ENCODE measurements at regions not wholly inside any gene's neighbourhood (a gene's known extent, or its start where the extent isn't known, plus 50 kb on each side); places are given as distances from the start of the nearest gene placed in this dataset.
A peak's percentile ranks its signal among the peaks of the same experiment; 100 is the strongest.

GRCh38 chr5:147037515-147038205 lies 159.1 kb upstream of the PPP2R2B start:
- DNase-seq: no peak

GRCh38 chr5:147040856-147041255 lies 162.3 kb upstream of the PPP2R2B start:
- no peak for DNase-seq

DNA sequence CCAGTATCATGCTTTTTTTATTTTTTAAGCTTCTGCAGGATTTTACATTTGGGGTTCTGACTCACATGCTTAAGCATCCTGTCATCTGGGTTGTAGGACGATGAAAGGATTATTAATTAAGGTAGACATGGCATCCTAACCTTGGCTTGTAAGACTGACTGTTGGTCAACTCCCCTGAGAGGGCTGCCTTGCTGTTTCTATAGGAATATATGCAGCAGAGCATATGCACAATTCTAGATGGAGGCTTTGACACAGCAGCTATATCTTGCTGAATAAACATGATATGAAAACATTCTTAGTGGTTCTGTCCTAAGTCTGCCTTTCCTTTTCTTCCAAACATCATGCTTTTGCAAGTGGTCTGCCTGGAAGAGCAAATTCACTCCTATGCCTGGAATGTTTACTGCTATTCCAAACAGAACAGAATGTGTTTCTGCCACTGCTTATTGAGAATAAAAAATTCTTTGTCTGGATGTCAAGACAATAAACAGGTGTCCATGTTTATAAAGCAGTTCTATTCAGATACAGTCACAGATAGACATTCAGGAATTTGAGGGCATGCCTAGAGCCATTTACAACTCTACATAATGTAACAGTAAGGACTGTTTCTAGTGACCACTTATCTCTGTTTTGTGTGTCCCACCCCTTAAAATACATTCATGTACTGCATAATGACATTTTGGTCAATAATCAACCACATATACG lies 166.2 kb upstream of the PPP2R2B start:
- DNase-seq: no peak

DNA sequence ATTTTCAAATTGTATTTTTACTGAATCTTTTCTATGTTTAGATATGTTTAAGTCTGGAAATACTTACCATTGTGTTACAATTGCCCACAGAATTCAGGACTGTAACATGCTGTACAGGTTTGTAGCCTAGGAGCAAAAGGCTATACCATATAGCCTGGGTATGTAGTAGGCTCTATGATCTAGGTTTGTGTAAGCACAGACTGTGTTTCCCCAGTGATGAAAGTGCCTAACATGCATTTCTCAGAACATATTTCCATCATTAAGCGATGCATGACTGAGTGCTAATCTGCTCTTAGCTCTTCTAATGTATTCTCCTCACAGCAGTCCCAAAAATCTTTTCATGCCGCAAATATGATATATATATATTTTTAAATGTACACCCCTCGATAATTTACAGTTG lies 166.7 kb upstream of the PPP2R2B start:
- no peak for DNase-seq

GRCh38 chr5:147046281-147046680 lies 167.7 kb upstream of the PPP2R2B start:
- no peak for DNase-seq

DNA sequence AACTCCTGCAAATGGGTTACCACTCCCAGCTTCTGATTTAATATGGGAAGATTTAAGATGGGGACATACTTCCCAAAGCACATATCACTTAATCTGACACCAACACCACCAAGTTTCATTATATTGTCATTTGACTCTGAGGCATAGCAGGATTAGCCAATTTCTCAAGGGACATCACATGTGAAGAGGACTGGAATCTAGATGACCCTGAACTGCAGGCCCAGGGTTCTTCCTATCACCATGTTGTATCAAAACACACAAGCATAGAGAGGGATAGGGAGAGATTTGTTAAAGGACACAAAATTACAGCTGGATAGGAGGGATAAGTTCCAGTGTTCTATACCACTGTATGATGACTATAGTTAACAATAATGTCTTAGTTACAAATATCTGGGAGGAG lies 168.3 kb upstream of the PPP2R2B start:
- no peak for DNase-seq

DNA sequence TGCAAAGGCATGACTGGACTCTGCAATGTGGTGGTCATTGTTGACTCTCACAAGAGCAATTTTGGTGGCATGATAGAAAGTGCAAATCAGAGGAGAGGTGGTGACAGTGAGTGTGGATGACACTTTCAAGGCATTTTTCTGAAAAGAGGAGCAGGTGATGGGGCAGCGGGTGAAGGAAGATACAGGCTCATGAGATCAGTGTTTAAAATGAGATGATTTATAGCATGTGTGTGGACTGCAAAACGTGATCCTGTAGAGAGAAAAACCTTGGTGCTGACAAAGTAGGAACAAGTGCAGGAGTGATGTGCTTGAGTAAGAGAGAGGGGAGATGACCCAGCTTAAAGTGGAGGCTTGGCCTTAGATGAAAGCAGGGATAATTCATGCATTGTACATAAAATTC lies 171.2 kb upstream of the PPP2R2B start:
- DNase-seq: no peak

DNA sequence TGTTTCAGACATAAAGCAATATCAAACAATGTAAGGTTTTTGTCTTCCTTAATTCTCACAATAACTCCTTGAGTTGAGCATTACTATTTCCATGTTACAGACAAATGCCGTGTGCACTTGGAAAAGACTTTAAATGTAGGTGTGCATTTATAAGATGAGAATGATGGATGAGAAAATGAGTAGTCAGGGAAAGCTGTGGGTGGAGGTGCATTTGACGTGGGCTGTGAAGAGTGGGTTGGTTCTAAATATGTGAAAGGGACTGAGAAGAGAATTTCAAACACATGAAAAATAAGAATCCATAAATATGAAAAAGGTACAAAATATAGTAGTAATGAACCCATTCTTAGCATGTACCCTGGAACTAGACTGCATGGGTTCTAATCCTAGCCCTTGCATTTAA lies 171.6 kb upstream of the PPP2R2B start:
- DNase-seq: no peak

GRCh38 chr5:147051193-147051592 lies 172.6 kb upstream of the PPP2R2B start:
- no peak for DNase-seq

DNA sequence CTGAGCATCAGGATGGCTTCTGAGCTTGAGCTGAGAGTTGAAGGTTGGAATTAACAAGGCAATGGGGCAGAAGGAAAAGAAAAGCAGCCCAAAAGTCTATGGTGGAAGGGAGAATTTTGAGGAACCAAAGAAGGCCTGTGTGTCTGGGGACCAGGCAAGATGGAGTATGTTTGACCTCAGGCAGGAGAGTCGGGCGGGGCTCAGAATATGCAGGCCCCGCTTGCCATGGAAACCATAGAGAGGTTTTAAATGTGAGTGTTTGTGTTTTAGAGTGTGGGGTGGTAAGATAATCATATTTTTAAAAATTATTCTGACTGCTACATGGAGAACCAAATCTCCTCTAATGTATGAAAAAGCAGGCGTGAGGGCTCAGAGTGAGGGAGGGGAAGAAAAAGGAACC lies 174.0 kb upstream of the PPP2R2B start:
- no peak for DNase-seq

- no peak for DNase-seq
Observed at GRCh38 chr5:147055089-147055826, 176.7 kb upstream of the PPP2R2B start.

DNA sequence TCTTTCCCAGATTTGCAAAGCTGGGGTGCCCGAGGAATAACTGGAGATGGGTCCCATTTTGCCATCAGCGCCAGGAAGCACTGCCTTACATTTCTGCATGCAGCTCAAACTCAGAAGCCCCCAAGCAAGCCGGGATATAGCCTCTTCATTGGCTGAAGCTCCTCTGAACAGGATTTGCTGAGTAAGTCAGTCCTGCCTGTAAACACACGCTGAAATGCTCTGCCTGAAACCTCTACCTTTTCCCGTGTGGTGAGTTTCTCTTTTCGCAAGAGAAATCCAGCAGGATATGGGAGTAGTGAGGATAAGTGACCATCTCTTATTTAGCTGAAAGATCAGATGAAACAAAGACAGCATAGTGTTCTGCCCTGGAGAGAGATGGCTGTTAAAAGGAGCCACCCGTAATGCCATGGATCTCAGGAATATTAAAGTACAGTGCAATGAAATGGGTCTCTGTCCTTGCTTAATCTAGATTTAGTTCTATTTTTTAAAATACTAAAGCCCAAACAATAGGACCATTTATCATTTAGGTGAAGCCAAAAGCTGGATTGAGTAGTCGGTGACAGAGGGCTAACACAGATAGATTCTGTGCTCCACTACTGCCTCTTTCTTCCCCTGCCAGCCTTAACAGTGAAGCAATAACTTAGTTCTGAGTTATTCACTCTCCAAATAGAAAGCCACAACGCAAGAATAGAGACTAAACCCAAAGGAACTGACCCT lies 177.5 kb upstream of the PPP2R2B start:
- DNase-seq: no peak

DNA sequence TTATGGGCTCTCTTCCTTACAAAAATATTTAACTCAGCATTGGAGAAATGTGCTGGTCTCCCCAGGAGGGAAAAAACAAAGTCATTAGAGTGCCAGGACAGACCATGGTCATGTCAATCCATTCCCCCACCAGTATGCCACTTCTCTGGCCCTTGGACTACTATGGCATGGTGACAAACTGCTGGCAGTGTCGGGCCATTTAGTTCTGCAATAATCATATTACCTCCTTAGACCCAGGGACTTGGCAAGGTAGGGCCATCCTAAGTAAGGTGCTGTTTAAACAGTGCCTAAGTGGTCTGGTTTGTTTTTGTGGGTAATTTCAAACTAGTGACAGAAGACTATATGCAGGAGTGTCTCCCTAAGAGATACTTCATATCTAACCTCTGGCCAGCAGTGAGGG lies 177.8 kb upstream of the STK32A start:
- DNase-seq: no peak

GRCh38 chr5:147061431-147061830 lies 173.4 kb upstream of the STK32A start:
- DNase-seq: no peak

- no peak for DNase-seq
Observed at GRCh38 chr5:147062427-147062826, 172.4 kb upstream of the STK32A start.

DNA sequence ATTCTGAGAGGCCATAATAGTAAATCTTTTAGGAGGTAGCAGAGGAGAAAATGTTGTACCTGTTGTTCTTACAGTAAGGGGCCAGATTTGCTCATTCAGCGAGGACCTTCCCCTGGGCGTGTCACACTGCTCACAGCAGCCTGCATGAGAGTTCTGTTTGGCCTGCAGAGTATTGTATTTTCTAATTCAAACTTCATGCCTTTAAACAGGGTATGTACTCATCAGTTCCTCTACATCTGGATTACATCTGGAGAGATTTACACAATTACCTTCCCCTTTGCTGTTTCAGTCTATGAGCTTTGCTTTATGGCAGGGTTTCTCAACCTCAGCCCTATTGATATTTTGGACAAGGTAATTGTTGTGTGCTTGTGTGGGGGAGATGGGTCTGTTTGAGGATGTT lies 170.9 kb upstream of the STK32A start:
- no peak for DNase-seq

DNA sequence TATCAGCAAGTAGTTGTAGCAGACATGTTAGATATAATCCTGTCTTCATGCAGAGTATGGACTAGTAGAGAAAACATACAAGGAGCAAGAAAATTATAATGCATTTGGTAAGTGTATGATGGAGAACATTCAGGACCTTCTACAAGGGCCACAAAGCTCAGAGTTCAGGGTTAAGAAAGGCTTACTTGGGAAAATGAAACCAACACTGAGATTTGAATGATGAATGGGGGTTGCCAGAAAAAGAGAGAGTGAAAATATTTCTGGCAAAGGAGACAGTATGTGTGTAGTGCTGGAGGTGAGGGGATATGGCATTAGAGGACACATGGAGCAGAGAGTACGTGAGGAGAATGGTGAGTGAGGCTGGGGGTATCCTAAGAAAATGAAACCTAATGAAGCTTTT lies 169.8 kb upstream of the STK32A start:
- DNase-seq: no peak

GRCh38 chr5:147068998-147069397 lies 165.8 kb upstream of the STK32A start:
- DNase-seq: no peak

DNA sequence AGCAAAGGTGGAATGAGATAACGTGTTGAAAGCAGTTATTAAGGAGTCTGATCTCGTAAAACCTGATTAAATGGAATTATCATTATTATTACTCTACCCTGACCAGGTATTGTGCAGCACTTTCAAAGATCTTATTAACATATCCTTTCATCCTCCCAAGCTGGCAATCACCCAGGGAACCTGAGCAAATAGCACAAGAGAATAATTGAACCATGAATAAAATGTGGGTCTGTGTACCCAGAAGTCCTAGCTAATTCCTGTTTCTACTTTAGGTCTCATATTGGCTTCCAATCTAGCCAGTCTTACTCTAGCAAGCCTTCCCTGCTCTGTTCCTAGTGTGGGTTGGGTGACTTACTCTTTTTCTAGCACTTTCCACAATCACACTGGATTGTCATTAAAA lies 162.2 kb upstream of the STK32A start:
- peak; percentile 84 for DNase-seq

DNA sequence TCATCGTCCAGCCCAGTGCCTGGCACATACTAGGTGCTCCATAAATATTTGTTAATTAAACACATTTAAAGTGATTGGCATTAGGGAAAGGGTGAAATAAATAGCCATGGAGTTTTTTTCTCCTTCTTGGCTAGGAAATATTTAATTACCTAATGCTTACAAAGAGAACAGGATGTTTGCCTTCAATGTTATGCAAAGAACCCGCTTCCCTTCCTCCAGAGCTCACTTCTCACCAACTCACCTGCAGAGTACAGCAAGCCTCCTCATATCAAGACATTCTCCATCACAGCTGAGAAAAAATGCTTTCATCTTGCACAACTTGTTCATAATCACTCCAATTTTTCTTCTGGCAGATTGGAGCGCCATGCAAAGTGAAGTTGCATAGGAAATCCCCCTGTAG lies 161.7 kb upstream of the STK32A start:
- no peak for DNase-seq

DNA sequence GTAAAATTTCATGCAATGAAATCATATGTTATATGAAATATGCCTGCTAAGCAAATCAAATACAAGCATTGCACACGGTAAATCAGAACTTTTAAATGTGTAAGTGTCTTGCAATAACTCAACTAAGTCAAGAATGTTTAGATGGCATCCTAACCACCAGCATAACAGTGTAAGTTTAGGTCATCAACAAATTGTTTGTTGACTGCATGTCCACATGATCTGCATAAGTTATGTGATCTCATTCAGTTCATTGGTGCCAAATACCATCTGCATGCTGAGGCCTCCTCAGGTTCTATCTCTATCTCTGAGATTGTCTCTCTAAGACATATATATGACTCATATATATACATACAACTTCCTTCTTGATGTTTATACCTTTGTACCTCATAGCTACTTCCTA lies 159.6 kb upstream of the STK32A start:
- no peak for DNase-seq

- DNase-seq: no peak
Observed at GRCh38 chr5:147080391-147080790, 154.4 kb upstream of the STK32A start.

DNA sequence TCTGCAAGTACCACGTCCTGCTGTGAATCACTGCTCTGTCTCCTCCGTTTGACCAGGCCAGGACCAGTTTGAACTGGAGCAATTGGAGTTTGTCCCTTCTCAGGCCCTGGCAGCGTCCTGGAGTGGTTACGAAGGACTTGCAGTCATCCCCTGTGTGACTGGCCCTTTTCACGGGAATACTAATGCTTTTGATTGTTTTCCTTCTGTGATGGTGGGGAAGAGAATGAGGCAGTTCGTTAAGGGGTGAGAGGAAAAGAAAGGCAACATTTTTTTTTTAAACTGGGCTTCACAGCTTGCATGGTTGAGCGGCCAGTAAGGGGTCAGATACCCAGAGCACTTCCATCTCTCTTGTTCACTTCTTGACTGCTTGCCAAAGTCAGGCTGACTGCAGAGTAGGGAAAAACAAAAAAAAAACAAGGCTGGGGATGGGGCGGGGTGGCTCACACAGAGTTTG lies 153.5 kb upstream of the STK32A start:
- peak; percentile 8 for DNase-seq

Measured in NCI-H1105 treated with DMSO at 0.1 percent for 48 hours (cell line).